Activated CD4-positive, alpha-beta T cell treated with anti-CD3 and anti-CD28 coated beads, Interleukin-2, amount 50 U/mL, for 24 hours (primary cell): ENCODE measurements at regions not wholly inside any gene's neighbourhood (a gene's known extent, or its start where the extent isn't known, plus 50 kb on each side); places are given as distances from the start of the nearest gene placed in this dataset.
"Not testable (repeated sequence)": the region's sequence is repeated elsewhere in the genome, so short reads cannot be mapped to it uniquely, and the experiment has no call there.

Experiments used
- DNase-seq, 2 donors: peaks; one replicate each; pipeline ENCODE4 v3.0.0-alpha.2; 2020; ENCODE audit warnings: low read depth in 1 of 2, low spot score in 1 of 2

- no peak for DNase-seq
Observed at GRCh38 chr5:143588933-143589662, 185.6 kb upstream of the NR3C1 start.

GRCh38 chr5:143588121-143588520 is 184.6 kb upstream of the NR3C1 start:
- DNase-seq = not testable (repeated sequence)

- no peak for DNase-seq
Observed at GRCh38 chr5:143586781-143587362, 183.4 kb upstream of the NR3C1 start.

- no peak for DNase-seq
Observed at GRCh38 chr5:143585970-143586369, 182.5 kb upstream of the NR3C1 start.

- no peak for DNase-seq
Observed at GRCh38 chr5:143583409-143583808, 179.9 kb upstream of the NR3C1 start.

- DNase-seq = no peak
Observed at GRCh38 chr5:143582869-143583268, 179.4 kb upstream of the NR3C1 start.

- no peak for DNase-seq
Observed at GRCh38 chr5:143582176-143582575, 178.7 kb upstream of the NR3C1 start.

GRCh38 chr5:143581649-143582048 is 178.2 kb upstream of the NR3C1 start:
- DNase-seq = no peak

GRCh38 chr5:143581147-143581546 is 177.7 kb upstream of the NR3C1 start:
- no peak for DNase-seq

- no peak for DNase-seq
Observed at GRCh38 chr5:143576711-143577484, 173.4 kb upstream of the NR3C1 start.

GRCh38 chr5:143575286-143575685 is 171.8 kb upstream of the NR3C1 start:
- DNase-seq = no peak

- DNase-seq = no peak
Observed at GRCh38 chr5:143574236-143574635, 170.8 kb upstream of the NR3C1 start.

GRCh38 chr5:143573568-143574170 is 170.2 kb upstream of the NR3C1 start:
- no peak for DNase-seq

- DNase-seq = no peak
Observed at GRCh38 chr5:143572671-143573070, 169.2 kb upstream of the NR3C1 start.

GRCh38 chr5:143571642-143572624 is 168.4 kb upstream of the NR3C1 start:
- no peak for DNase-seq

- DNase-seq = no peak
Observed at GRCh38 chr5:143570989-143571388, 167.5 kb upstream of the NR3C1 start.

- DNase-seq = no peak
Observed at GRCh38 chr5:143569722-143570567, 166.5 kb upstream of the NR3C1 start.

GRCh38 chr5:143569213-143569701 is 165.8 kb upstream of the NR3C1 start:
- no peak for DNase-seq
